ENCODE measurements at regions not wholly inside any gene's neighbourhood (a gene's known extent, or its start where the extent isn't known, plus 50 kb on each side); places are given as distances from the start of the nearest gene placed in this dataset.

- H2AFZ ChIP-seq (ENCODE audit: low read length) = no peak overlapping the region
- TF ChIP-seq EZH2phosphoT487 (IDR thresholded peaks at IDR 0.05; ENCODE audit: borderline replicate concordance) = no peak
- TF ChIP-seq CTCF (conservative IDR thresholded peaks at IDR 0.05; ENCODE audit: low read length) = no peak
- 0 out of 2 replicates have a peak, but pooled peaks cover 4% of the 10 kb centered on the region for H3K9me3 ChIP-seq (ENCODE audit: insufficient read depth, low read depth, low read length)
- no peak overlapping the region for H3K4me3 ChIP-seq (ENCODE audit: low read length, poor library complexity, severe bottlenecking)
- H3K9me2 ChIP-seq (replicated peaks; ENCODE audit: low read depth, low read length) = no peaks in the 10 kb centered on the region
- peaks cover 26% of the 10 kb centered on the region for H3K4me1 ChIP-seq (ENCODE audit: insufficient read depth, low read length, poor library complexity, severe bottlenecking)
- H3K9ac ChIP-seq (ENCODE audit: low read depth, low read length, poor library complexity, severe bottlenecking) = no peak overlapping the region
- no peak overlapping the region for H3K4me2 ChIP-seq (ENCODE audit: low read depth, low read length, poor library complexity, severe bottlenecking)
- no peaks in the 10 kb centered on the region; the same call in 1 of the 2 replicates for H3F3A ChIP-seq (ENCODE audit: low read depth)
- H3K79me2 ChIP-seq (ENCODE audit: insufficient read depth, low read length) = no peaks in the 10 kb centered on the region
- no peaks in the 10 kb centered on the region for H4K20me1 ChIP-seq (ENCODE audit: insufficient read depth, low read length, poor library complexity, severe bottlenecking)
- no peaks in the 10 kb centered on the region for H3K27me3 ChIP-seq (ENCODE audit: insufficient read depth, low read length, poor library complexity, severe bottlenecking)
- no peaks in the 10 kb centered on the region for H3K36me3 ChIP-seq (ENCODE audit: insufficient read depth, low read length)
Observed at GRCh38 chr7:30221764-30222163, 62.6 kb upstream of the ZNRF2 start.

GRCh38 chr7:30222515-30223215 lies 61.7 kb upstream of the ZNRF2 start:
- no peak overlapping the region for H3K9ac ChIP-seq (ENCODE audit: low read depth, low read length, poor library complexity, severe bottlenecking)
- H3K4me3 ChIP-seq (ENCODE audit: low read length, poor library complexity, severe bottlenecking) = no peak overlapping the region
- TF ChIP-seq CTCF (conservative IDR thresholded peaks at IDR 0.05; ENCODE audit: low read length) (no peak), EZH2phosphoT487 (IDR thresholded peaks at IDR 0.05; ENCODE audit: borderline replicate concordance) (no peak)
- H3F3A ChIP-seq (ENCODE audit: low read depth) = no peaks in the 10 kb centered on the region; the same call in 1 of the 2 replicates
- H3K79me2 ChIP-seq (ENCODE audit: insufficient read depth, low read length) = no peaks in the 10 kb centered on the region
- H2AFZ ChIP-seq (ENCODE audit: low read length) = no peak overlapping the region
- H3K36me3 ChIP-seq (ENCODE audit: insufficient read depth, low read length) = no peaks in the 10 kb centered on the region
- H3K4me2 ChIP-seq (ENCODE audit: low read depth, low read length, poor library complexity, severe bottlenecking) = no peak overlapping the region
- H3K4me1 ChIP-seq (ENCODE audit: insufficient read depth, low read length, poor library complexity, severe bottlenecking) = peaks cover 26% of the 10 kb centered on the region
- H3K9me2 ChIP-seq (replicated peaks; ENCODE audit: low read depth, low read length) = no peaks in the 10 kb centered on the region
- no peaks in the 10 kb centered on the region for H3K27me3 ChIP-seq (ENCODE audit: insufficient read depth, low read length, poor library complexity, severe bottlenecking)
- 0 out of 2 replicates have a peak, but pooled peaks cover 4% of the 10 kb centered on the region for H3K9me3 ChIP-seq (ENCODE audit: insufficient read depth, low read depth, low read length)
- H4K20me1 ChIP-seq (ENCODE audit: insufficient read depth, low read length, poor library complexity, severe bottlenecking) = no peaks in the 10 kb centered on the region

DNA sequence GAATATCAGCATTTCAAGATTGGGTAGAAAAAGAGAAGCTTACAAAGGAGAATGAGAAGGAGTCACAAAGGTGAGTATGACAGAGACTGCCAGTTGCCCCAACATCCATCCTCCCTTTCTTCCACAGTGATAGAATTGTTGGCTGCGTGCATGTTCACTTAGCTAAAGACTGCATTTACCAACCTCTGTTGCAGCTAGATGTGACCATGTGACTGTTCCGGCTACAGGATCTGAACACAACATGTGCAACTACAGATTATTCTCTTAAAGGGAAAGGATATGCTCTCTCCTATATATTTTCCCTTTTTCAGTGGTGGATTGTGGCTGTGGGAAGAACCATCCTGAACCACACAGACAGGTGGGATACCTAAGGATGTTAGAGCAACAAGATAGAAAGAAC lies 60.5 kb upstream of the ZNRF2 start:
- Histone ChIP-seq H3K79me2 (ENCODE audit: insufficient read depth, low read length) (no peaks in the 10 kb centered on the region), H3K4me1 (ENCODE audit: insufficient read depth, low read length, poor library complexity, severe bottlenecking) (peaks cover 26% of the 10 kb centered on the region)

More for the DNA sequence above, 60.5 kb upstream of the ZNRF2 start:
- Histone ChIP-seq H3K4me2 (ENCODE audit: low read depth, low read length, poor library complexity, severe bottlenecking) (no peak overlapping the region), H3K9me2 (replicated peaks; ENCODE audit: low read depth, low read length) (no peaks in the 10 kb centered on the region), H3K9me3 (ENCODE audit: insufficient read depth, low read depth, low read length) (0 out of 2 replicates have a peak, but pooled peaks cover 4% of the 10 kb centered on the region), H4K20me1 (ENCODE audit: insufficient read depth, low read length, poor library complexity, severe bottlenecking) (no peaks in the 10 kb centered on the region), H3K27me3 (ENCODE audit: insufficient read depth, low read length, poor library complexity, severe bottlenecking) (no peaks in the 10 kb centered on the region), H3K36me3 (ENCODE audit: insufficient read depth, low read length) (no peaks in the 10 kb centered on the region), H3K4me3 (ENCODE audit: low read length, poor library complexity, severe bottlenecking) (no peak overlapping the region), H3K9ac (ENCODE audit: low read depth, low read length, poor library complexity, severe bottlenecking) (no peak overlapping the region), H3F3A (ENCODE audit: low read depth) (no peaks in the 10 kb centered on the region; the same call in 1 of the 2 replicates), H2AFZ (ENCODE audit: low read length) (no peak overlapping the region)
- TF ChIP-seq EZH2phosphoT487 (IDR thresholded peaks at IDR 0.05; ENCODE audit: borderline replicate concordance) = no peak
- TF ChIP-seq CTCF (conservative IDR thresholded peaks at IDR 0.05; ENCODE audit: low read length) = no peak

Measured in Loucy (cell line).